ENCODE measurements at regions not wholly inside any gene's neighbourhood (a gene's known extent, or its start where the extent isn't known, plus 50 kb on each side); places are given as distances from the start of the nearest gene placed in this dataset.

DNA sequence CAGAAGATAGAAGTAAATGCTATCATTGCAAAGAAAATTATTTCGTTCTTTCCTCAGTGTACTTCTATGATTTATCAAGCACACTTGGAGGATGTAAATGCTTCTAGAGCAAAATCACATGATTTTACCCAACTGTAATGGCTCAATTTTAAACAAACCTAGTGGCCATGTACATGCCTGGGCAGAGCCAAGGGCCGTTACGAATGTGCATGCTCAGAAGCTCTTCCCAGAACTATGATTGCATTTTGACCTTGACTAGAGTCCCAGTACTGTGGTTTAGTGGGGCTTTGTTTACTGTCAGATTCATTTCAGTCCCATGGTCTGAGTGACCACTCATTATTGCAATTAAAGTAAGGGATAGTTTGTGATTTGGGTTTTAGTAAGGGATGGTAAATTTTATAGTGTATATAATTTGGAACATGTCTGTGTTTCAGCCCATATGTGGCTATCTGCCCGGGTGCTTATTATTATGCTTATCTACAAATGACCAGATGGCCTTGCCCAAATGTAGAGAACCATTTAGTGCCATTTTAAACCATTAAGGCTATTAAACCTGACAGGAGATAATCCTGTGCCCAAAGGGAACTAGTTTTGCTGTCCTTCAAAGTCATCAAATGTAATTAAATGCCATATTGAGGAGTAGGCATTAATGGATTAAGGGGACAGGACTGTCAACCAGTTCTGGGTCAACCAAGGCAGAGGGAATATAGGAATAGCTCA is 239.1 kb downstream of the ICOS start:
- H3K4me3 ChIP-seq (ENCODE audit: low read length) = no peak overlapping the region
- DNase-seq (ENCODE audit: low read depth) = no peak
- TF ChIP-seq, protein P1, sequence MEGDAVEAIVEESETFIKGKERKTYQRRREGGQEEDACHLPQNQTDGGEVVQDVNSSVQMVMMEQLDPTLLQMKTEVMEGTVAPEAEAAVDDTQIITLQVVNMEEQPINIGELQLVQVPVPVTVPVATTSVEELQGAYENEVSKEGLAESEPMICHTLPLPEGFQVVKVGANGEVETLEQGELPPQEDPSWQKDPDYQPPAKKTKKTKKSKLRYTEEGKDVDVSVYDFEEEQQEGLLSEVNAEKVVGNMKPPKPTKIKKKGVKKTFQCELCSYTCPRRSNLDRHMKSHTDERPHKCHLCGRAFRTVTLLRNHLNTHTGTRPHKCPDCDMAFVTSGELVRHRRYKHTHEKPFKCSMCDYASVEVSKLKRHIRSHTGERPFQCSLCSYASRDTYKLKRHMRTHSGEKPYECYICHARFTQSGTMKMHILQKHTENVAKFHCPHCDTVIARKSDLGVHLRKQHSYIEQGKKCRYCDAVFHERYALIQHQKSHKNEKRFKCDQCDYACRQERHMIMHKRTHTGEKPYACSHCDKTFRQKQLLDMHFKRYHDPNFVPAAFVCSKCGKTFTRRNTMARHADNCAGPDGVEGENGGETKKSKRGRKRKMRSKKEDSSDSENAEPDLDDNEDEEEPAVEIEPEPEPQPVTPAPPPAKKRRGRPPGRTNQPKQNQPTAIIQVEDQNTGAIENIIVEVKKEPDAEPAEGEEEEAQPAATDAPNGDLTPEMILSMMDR (conservative IDR thresholded peaks at IDR 0.05; ENCODE audit: low read depth, low read length) = no peak

DNA sequence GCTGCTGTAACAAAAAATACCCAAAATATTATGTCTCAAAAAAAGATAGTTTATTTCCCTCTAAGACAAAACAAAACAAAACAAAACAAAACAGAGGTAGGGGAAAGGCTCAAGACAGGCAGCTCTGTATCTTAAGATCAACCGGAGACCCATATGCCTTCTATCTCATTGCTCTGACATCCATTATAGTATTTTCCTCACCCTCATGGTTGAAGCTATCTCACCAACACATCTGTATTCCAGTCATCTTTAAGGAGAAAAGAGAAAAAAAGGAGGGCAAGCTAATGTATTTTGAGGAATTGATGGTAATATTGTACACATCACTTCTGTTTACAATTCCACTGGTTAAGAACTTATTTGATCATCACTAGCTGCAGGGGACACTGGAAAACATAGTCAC is 239.7 kb downstream of the ICOS start:
- no peak overlapping the region for H3K4me3 ChIP-seq (ENCODE audit: low read length)
- no peak for DNase-seq (ENCODE audit: low read depth)
- TF ChIP-seq, protein P1 (conservative IDR thresholded peaks at IDR 0.05; ENCODE audit: low read depth, low read length) = no peak

DNA sequence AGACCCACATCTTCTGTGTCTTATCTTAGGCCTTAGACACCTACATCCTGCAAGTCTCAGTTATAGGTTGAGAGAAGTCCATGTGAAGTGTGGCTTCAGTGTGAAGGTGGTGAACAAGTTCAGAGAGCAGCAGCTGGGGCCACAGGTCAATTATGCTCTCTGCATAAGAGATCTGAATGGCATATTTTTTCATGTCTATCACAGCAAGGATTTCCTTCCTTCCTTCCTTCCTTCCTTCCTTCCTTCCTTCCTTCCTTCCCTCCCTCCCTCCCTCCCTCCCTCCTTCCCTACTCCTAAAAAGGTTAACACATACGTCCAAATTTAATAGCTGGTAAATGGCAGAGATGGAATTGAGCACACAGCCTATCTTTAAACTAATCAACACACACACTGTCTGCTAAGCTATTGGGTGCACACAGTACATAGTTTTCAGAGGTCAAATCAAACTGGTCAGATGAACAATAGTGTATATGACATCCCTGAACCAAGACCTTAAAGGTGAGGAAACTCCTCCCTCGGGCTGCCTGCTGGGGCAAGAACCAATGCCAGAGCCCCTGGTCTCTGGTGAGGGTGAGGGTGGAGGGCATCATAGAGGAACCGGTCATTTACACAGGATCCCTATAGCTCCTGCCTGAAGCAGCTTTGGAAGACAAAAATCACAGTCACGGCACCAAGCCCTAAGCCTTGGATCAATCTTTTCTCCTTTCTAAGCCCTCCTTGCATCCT is 240.9 kb downstream of the ICOS start:
- no peak overlapping the region for H3K4me3 ChIP-seq (ENCODE audit: low read length)
- TF ChIP-seq, protein P1 (conservative IDR thresholded peaks at IDR 0.05; ENCODE audit: low read depth, low read length) = no peak
- DNase-seq (ENCODE audit: low read depth) = no peak

DNA sequence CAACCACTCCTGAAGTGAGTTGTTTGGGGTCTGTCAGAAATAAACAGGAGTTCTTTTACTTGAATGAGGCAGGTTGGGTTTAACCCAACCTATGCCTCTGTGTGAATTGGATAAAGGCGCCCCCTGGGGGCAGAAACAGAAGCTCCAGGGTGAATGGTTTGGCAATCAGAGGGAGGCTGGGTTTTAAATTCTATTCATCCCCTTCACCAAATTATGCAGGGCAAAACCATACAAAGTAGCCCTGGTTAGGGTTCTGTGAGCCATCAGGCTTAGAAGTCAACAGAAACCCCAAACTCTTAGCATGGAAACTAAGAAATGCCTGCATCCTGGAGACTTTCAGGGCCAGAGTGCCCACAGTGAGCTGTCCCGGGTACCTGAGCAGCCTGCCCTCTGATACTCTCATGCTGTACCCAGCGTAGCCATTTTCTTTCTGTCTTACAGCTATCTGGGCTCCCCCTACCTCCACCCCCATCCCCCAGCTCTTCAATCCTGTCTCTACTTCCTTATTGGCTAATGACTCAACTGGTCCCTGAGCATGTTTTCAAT is 241.5 kb downstream of the ICOS start:
- H3K4me3 ChIP-seq (ENCODE audit: low read length) = no peak overlapping the region
- TF ChIP-seq, protein P1 (conservative IDR thresholded peaks at IDR 0.05; ENCODE audit: low read depth, low read length) = peak; percentile 58
- DNase-seq (ENCODE audit: low read depth) = no peak

DNA sequence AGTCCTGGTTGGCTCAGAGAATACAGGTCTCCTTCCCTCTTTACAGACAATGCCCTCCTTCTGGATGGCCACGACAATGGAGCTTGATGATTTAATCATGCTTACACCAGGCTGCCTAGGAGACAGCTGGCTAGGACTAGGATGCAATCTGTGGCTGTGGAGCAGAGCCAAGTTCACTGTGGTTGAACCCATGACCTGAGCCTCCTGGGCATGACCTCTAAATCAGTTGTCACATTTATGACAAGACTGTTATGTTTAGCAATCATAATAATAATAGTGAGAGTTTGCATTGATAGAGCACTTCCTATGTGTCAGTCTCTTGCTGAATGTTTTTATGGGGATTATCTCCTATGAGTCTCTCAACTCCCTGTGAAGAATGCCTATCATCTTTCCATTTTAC is 244.1 kb downstream of the ICOS start:
- no peak overlapping the region for H3K4me3 ChIP-seq (ENCODE audit: low read length)
- no peak for DNase-seq (ENCODE audit: low read depth)
- TF ChIP-seq, protein P1 (conservative IDR thresholded peaks at IDR 0.05; ENCODE audit: low read depth, low read length) = no peak

DNA sequence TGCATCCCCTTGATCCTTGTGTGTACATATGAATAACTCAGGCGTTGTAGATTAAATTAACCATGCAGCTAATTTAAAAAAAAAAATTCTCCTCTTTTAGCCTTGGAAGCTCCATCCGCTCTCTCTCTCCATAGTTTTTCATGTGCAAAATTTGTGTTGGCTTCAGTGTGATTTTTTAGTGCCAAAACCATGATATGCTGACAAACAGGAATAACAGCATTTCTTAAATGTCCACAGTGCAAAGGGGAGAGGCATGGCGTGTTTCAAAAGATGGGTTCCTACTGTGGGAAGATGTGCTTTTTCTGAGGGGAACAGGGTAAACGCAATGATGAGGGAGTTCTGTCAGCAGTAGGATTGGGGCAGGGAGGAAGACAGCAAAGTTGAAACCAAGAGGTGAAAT is 247.0 kb downstream of the ICOS start:
- no peak for DNase-seq (ENCODE audit: low read depth)
- TF ChIP-seq, protein P1 (conservative IDR thresholded peaks at IDR 0.05; ENCODE audit: low read depth, low read length) = no peak
- no peak overlapping the region for H3K4me3 ChIP-seq (ENCODE audit: low read length)

Data from retinal pigment epithelial cell (primary cell).